ENCODE measurements at regions not wholly inside any gene's neighbourhood (a gene's known extent, or its start where the extent isn't known, plus 50 kb on each side); places are given as distances from the start of the nearest gene placed in this dataset.
A peak's percentile ranks its signal among the peaks of the same experiment; 100 is the strongest.

DNA sequence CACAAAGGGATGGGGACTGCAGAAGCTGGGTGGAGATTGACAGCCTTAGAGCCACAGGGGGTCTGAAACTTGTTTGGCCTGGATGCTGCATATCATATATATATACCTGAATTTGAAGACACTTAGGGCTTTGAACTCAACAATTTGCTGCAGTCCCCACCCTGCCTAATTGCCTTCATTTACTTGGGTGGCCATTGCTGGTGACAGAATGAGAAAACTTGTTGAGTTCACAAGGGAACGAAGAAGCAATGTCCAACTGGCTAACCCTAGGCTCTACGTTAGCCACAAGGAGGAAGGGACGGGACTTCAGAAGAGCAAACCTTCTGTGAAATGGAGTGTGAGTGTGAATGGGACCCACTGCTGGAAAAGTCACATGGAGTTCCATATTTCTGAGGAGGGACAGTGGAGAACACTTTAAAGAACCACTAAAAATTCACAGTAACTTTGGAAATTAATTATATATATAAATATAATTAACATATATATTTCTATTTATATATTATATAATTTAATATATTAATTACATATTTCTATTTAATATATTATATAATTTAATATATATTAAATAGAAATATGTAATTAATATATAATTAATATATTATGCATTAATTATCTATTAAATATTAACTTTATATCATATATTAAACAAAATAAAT is 215.3 kb upstream of the SOX9 start:
- no peaks in the 10 kb centered on the region for H3K36me3 ChIP-seq (ENCODE audit: control insufficient read depth, insufficient read depth, low read length)
- no peak overlapping the region for H3K56ac ChIP-seq (ENCODE audit: extremely low read depth, insufficient read depth, low read length)
- H3K23ac ChIP-seq (ENCODE audit: low read depth, low read length) = no peak overlapping the region
- H3K18ac ChIP-seq (ENCODE audit: low read depth, low read length) = no peak overlapping the region
- no peak overlapping the region for H3K27ac ChIP-seq (ENCODE audit: insufficient read depth, low read length)
- no peak overlapping the region for H2BK20ac ChIP-seq (ENCODE audit: low read depth, low read length)
- no CpG with 5 or more reads among the region's 3 CpGs for WGBS, 2 experiments (ENCODE audit: extremely low coverage in 2 of 2, insufficient read length in 1 of 2)
- no peak overlapping the region for H2BK120ac ChIP-seq (ENCODE audit: low read depth, low read length)
- peaks cover 3% of the 10 kb centered on the region; the same call in 1 of the 2 replicates for H3K4me1 ChIP-seq (ENCODE audit: control insufficient read depth, insufficient read depth, low read length)
- no peak overlapping the region for H2BK15ac ChIP-seq (ENCODE audit: low read depth, low read length)
- H2BK5ac ChIP-seq (ENCODE audit: low read depth, low read length, poor library complexity, severe bottlenecking) = no peak overlapping the region
- DNase-seq (no peak), ATAC-seq (ENCODE audit: low read depth) (no peak)
- no peak overlapping the region for H4K91ac ChIP-seq (ENCODE audit: insufficient read depth, low read depth, low read length)
- CTCF ChIA-PET = interaction anchor here (0.7 kb wide), 1 partner anchor 25 kb away, joined by 3 read pairs; no protein-coding TSS in a partner anchor
- no peak overlapping the region for H3K4me3 ChIP-seq (ENCODE audit: insufficient read depth, low read depth, low read length)
- in situ Hi-C loops (cut with MboI; ENCODE audit: low sequenced_read_pairs) = no loop called here
- H4K5ac ChIP-seq (ENCODE audit: low read depth, low read length) = no peak overlapping the region
- no peaks in the 10 kb centered on the region for H3K27me3 ChIP-seq (ENCODE audit: control insufficient read depth, insufficient read depth, low read length)
- POLR2A ChIA-PET (ENCODE audit: unreplicated experiment) = no interaction called here
- H3K4me2 ChIP-seq (ENCODE audit: low read depth, low read length) = no peak overlapping the region
- TF ChIP-seq, protein P1, sequence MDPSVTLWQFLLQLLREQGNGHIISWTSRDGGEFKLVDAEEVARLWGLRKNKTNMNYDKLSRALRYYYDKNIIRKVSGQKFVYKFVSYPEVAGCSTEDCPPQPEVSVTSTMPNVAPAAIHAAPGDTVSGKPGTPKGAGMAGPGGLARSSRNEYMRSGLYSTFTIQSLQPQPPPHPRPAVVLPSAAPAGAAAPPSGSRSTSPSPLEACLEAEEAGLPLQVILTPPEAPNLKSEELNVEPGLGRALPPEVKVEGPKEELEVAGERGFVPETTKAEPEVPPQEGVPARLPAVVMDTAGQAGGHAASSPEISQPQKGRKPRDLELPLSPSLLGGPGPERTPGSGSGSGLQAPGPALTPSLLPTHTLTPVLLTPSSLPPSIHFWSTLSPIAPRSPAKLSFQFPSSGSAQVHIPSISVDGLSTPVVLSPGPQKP (IDR thresholded peaks at IDR 0.05; ENCODE audit: borderline replicate concordance, low read depth, low read length) = no peak
- no peak for TF ChIP-seq POLR2A (IDR thresholded peaks at IDR 0.05; ENCODE audit: low read depth, low read length)
- TF ChIP-seq RFX5 (IDR thresholded peaks at IDR 0.05; ENCODE audit: low read depth, low read length) = no peak
- TF ChIP-seq CHD1 (IDR thresholded peaks at IDR 0.05; ENCODE audit: low read depth, low read length) = no peak
- TF ChIP-seq FOS (IDR thresholded peaks at IDR 0.05; ENCODE audit: low read depth, low read length) = no peak
- no peak for TF ChIP-seq NFE2L2 (IDR thresholded peaks at IDR 0.05; ENCODE audit: low read depth, low read length)
- TF ChIP-seq BHLHE40 (IDR thresholded peaks at IDR 0.05; ENCODE audit: low read depth, low read length) = no peak
- TF ChIP-seq, protein P2, sequence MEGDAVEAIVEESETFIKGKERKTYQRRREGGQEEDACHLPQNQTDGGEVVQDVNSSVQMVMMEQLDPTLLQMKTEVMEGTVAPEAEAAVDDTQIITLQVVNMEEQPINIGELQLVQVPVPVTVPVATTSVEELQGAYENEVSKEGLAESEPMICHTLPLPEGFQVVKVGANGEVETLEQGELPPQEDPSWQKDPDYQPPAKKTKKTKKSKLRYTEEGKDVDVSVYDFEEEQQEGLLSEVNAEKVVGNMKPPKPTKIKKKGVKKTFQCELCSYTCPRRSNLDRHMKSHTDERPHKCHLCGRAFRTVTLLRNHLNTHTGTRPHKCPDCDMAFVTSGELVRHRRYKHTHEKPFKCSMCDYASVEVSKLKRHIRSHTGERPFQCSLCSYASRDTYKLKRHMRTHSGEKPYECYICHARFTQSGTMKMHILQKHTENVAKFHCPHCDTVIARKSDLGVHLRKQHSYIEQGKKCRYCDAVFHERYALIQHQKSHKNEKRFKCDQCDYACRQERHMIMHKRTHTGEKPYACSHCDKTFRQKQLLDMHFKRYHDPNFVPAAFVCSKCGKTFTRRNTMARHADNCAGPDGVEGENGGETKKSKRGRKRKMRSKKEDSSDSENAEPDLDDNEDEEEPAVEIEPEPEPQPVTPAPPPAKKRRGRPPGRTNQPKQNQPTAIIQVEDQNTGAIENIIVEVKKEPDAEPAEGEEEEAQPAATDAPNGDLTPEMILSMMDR (conservative IDR thresholded peaks at IDR 0.05; ENCODE audit: low read depth, low read length) = no peak
- no peak for TF ChIP-seq SMC3 (IDR thresholded peaks at IDR 0.05; ENCODE audit: low read depth, low read length)
- TF ChIP-seq RCOR1 (IDR thresholded peaks at IDR 0.05; ENCODE audit: insufficient replicate concordance, low read length) = no peak
- TF ChIP-seq RAD21 (IDR thresholded peaks at IDR 0.05; ENCODE audit: low read length) = no peak
- no peak for TF ChIP-seq MXI1 (IDR thresholded peaks at IDR 0.05; ENCODE audit: borderline replicate concordance, low read depth, low read length)
- no peak for TF ChIP-seq MAZ (IDR thresholded peaks at IDR 0.05; ENCODE audit: borderline replicate concordance, low read depth, low read length)
- TF ChIP-seq, protein P3, sequence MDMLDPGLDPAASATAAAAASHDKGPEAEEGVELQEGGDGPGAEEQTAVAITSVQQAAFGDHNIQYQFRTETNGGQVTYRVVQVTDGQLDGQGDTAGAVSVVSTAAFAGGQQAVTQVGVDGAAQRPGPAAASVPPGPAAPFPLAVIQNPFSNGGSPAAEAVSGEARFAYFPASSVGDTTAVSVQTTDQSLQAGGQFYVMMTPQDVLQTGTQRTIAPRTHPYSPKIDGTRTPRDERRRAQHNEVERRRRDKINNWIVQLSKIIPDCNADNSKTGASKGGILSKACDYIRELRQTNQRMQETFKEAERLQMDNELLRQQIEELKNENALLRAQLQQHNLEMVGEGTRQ (IDR thresholded peaks at IDR 0.05; ENCODE audit: low read depth, low read length) = no peak
- no peak for TF ChIP-seq CEBPB (IDR thresholded peaks at IDR 0.05; ENCODE audit: low read depth, low read length)
- no peak for TF ChIP-seq MAFK (IDR thresholded peaks at IDR 0.05; ENCODE audit: low read depth, low read length)
- peak overlapping the region; percentile 51 for H2AFZ ChIP-seq (replicated peaks; ENCODE audit: low read length, poor library complexity)
- H4K20me1 ChIP-seq (ENCODE audit: insufficient read depth, low read length) = no peaks in the 10 kb centered on the region
- no peaks in the 10 kb centered on the region for H3K9me3 ChIP-seq (ENCODE audit: control insufficient read depth, insufficient read depth, low read length)
- no peak overlapping the region for H3K4ac ChIP-seq (ENCODE audit: low read depth, low read length)
- dilution Hi-C loops (cut with HindIII; ENCODE audit: low sequenced_read_pairs, unreplicated experiment) = no loop called here
- no peaks in the 10 kb centered on the region for H3K79me1 ChIP-seq (ENCODE audit: low read depth in 1 of 2, low read length in 2 of 2)
- H3K14ac ChIP-seq (replicated peaks; ENCODE audit: low read depth, low read length) = no peak overlapping the region
- H3K9ac ChIP-seq (ENCODE audit: low read depth, low read length) = no peak overlapping the region
- H2AK9ac ChIP-seq (replicated peaks; ENCODE audit: low read depth, low read length, poor library complexity) = no peak overlapping the region
- intact Hi-C loops (cut with micrococcal nuclease) = no loop called here
- no peak overlapping the region for H4K8ac ChIP-seq (ENCODE audit: low read depth in 2 of 2, low read length in 2 of 2)
- BruUV-seq (replicated peaks) = no TSS peak
- H3K9me1 ChIP-seq (ENCODE audit: insufficient read depth, low read length) = no peaks in the 10 kb centered on the region
- H2AK5ac ChIP-seq (ENCODE audit: low read depth, low read length) = no peak overlapping the region

All from IMR-90 (cell line).